Activated naive CD8-positive, alpha-beta T cell (primary cell): ENCODE measurements at regions not wholly inside any gene's neighbourhood (a gene's known extent, or its start where the extent isn't known, plus 50 kb on each side); places are given as distances from the start of the nearest gene placed in this dataset.
"Not testable (repeated sequence)": the region's sequence is repeated elsewhere in the genome, so short reads cannot be mapped to it uniquely, and the experiment has no call there.

Experiments
- H3K27ac Mint-ChIP-seq: one replicate; pipeline ENCODE4 v1.8.0; 2021; ENCODE audit warnings: mixed read lengths
- H3K27me3 Mint-ChIP-seq: one replicate; pipeline ENCODE4 v1.8.0; 2021; ENCODE audit warnings: mixed read lengths
- H3K36me3 Mint-ChIP-seq: one replicate; pipeline ENCODE4 v1.8.0; 2021; ENCODE audit warnings: mixed read lengths
- H3K4me1 Mint-ChIP-seq: one replicate; pipeline ENCODE4 v1.8.0; 2021; ENCODE audit warnings: low read depth, mixed read lengths
- H3K4me3 Mint-ChIP-seq: one replicate; pipeline ENCODE4 v1.8.0; 2021; ENCODE audit warnings: mild to moderate bottlenecking, mixed read lengths
- H3K9me3 Mint-ChIP-seq: one replicate; pipeline ENCODE4 v1.8.0; 2021; ENCODE audit warnings: low read depth, mixed read lengths

DNA sequence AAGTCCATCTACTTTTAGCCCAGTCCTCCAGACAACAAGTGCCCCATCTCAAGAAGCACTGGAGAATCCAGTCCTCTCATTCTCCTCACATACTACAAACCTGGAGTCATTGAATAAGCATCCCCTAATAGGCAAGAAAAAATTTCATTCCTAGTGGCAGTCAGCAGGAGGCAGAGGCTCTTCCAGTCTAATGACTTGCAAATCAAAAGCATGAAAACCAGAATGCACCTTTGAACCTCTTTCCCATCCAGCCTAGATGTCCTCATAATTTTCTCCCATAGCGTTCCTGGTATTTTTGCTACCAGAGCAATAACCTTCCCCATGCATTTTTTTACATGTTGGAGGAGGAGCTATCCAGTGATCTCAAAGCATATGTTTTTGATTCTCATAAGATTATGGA, 252.6 kb downstream of the TTC32 start:
- no peaks in the 10 kb centered on the region for H3K4me1 Mint-ChIP-seq
- no peaks in the 10 kb centered on the region for H3K27me3 Mint-ChIP-seq
- no peaks in the 10 kb centered on the region for H3K36me3 Mint-ChIP-seq
- H3K27ac Mint-ChIP-seq = no peak overlapping the region
- H3K9me3 Mint-ChIP-seq = no peaks in the 10 kb centered on the region
- no peak overlapping the region for H3K4me3 Mint-ChIP-seq

DNA sequence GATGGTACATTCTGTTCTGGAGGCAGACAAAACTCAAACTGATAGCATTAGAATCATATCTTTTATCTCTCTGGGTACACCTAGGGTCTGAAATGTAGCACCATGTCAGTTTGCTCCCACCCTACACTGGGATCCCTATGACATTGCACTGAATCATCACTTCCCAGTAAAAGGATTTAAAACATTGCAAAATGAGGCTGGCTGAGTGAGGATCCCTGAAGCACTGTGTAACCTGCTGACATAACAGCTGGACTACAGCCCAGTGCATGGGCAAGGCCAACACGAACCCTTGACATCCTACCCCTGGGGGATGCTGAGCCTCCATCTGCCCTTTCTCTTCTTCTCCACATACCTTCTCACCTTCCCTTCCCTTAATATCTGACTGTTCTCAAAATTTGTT, 253.2 kb downstream of the TTC32 start:
- Mint-ChIP-seq H3K4me1 (no peaks in the 10 kb centered on the region), H3K9me3 (no peaks in the 10 kb centered on the region), H3K36me3 (no peaks in the 10 kb centered on the region), H3K27me3 (no peaks in the 10 kb centered on the region), H3K27ac (no peak overlapping the region), H3K4me3 (no peak overlapping the region)

DNA sequence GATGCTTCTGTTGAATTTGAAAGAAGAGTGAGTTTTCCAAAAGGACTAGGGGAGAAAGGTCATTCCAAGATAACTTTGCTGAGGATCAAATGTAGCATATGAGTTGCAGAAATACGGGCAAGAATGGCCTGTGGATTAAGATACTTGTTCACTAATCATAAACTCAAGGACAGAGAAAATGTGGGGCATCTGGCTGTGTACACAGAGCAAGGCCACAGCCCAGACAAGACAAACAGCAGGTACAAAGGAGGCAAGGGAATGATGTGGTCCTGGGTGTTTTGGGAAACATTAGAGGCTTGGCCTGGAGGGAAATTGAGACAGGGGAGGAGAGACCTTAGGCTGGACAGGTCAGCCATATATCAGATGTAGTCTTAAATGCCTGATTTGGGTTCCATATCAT, 254.8 kb downstream of the TTC32 start:
- Mint-ChIP-seq H3K9me3 (no peaks in the 10 kb centered on the region), H3K4me1 (no peaks in the 10 kb centered on the region), H3K4me3 (no peak overlapping the region), H3K27me3 (no peaks in the 10 kb centered on the region), H3K36me3 (no peaks in the 10 kb centered on the region), H3K27ac (no peak overlapping the region)

DNA sequence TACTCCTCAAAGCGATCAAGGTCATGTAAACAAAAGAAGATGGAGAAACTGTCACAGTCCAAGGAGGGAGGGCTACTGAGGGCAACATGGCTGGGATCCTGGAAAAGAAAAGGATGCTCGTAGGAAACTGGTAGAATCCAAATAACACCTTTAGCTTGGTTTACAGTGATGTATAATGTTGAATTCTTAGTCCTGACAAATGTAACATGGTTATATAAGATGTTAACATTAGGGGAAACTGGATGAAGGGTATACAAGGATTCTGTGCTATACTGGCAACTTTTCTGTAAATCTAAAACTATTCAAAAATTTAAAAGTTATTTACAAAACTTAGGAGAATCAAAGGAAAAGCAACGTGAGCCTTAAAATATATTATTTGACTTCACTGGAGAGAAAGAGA, 257.0 kb downstream of the TTC32 start:
- Mint-ChIP-seq H3K9me3 (no peaks in the 10 kb centered on the region), H3K27ac (no peak overlapping the region), H3K27me3 (no peaks in the 10 kb centered on the region), H3K4me1 (no peaks in the 10 kb centered on the region), H3K4me3 (no peak overlapping the region), H3K36me3 (no peaks in the 10 kb centered on the region)

DNA sequence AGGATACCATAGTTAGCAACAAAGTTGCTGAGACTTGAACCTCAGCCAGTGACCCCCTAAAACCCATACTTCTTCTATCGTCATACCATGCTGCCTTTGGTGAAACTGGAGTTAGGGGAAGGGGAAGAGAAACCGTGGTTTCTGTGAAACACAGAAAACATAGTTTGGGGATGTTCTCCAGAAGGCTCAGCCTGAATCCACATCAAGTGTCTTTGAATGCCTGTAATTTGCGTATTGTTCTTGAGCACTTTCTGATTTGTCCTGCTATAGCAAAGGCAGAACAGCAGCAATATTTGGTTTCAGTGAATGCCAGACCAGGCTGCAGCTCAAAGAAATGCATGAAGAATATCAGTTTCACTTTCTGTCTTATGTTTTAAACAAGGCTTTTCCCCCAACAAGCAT, 258.7 kb downstream of the TTC32 start:
- H3K4me3 Mint-ChIP-seq = no peak overlapping the region
- H3K36me3 Mint-ChIP-seq = no peaks in the 10 kb centered on the region
- no peaks in the 10 kb centered on the region for H3K9me3 Mint-ChIP-seq
- H3K27ac Mint-ChIP-seq = no peak overlapping the region
- no peaks in the 10 kb centered on the region for H3K4me1 Mint-ChIP-seq
- peaks cover 2% of the 10 kb centered on the region for H3K27me3 Mint-ChIP-seq

DNA sequence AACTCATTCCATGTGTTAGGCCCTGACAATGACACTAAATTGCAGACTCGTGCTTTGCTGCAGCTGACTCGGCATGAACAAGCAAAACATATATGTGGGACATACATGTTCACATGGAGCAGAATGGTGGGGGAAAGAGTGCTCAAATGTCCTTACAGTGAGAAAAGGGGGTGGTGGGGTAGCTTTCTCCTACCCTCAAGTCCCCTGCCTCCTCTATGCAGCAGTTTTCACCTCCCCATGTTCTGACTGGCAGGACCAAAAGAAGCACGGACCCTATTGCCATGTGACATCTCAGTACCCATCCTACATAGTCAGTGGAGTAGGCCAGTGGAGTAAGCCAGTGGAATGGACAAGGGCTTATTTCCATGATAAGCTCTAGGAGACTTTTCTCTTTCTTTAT, 259.3 kb downstream of the TTC32 start:
- Mint-ChIP-seq H3K27ac (no peak overlapping the region), H3K4me3 (no peak overlapping the region), H3K9me3 (no peaks in the 10 kb centered on the region), H3K36me3 (no peaks in the 10 kb centered on the region), H3K4me1 (no peaks in the 10 kb centered on the region), H3K27me3 (peaks cover 2% of the 10 kb centered on the region)

DNA sequence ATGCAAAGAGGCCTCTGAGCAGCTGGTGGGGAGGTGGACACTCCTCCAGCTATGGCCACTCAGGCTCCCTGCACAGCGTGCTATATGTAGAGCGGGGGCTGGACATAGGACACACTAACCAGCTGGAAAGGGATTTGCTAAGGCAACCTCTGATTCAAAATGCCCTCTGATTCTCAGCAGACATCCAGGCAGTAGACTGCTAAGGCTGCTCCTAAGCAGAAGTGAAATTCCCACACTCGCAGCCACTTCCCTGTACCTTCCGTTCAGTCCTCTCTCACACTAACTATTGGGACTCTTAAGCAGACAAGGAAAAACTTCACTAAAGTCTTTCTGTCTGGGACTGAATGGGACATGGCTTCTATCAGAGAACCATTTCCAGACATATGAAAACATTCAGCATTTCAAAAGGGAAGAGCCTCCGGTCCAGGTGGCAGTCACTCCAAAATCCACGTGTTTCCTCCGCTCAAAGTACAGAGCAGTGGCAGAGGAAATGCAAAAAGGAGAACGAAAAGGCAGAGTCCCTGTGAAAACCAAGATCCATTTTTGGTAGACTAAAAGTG, 265.8 kb downstream of the TTC32 start:
- H3K27ac Mint-ChIP-seq = no peak overlapping the region
- no peaks in the 10 kb centered on the region for H3K9me3 Mint-ChIP-seq
- H3K27me3 Mint-ChIP-seq = peaks cover 17% of the 10 kb centered on the region
- H3K36me3 Mint-ChIP-seq = no peaks in the 10 kb centered on the region
- H3K4me1 Mint-ChIP-seq = no peaks in the 10 kb centered on the region
- H3K4me3 Mint-ChIP-seq = no peak overlapping the region

DNA sequence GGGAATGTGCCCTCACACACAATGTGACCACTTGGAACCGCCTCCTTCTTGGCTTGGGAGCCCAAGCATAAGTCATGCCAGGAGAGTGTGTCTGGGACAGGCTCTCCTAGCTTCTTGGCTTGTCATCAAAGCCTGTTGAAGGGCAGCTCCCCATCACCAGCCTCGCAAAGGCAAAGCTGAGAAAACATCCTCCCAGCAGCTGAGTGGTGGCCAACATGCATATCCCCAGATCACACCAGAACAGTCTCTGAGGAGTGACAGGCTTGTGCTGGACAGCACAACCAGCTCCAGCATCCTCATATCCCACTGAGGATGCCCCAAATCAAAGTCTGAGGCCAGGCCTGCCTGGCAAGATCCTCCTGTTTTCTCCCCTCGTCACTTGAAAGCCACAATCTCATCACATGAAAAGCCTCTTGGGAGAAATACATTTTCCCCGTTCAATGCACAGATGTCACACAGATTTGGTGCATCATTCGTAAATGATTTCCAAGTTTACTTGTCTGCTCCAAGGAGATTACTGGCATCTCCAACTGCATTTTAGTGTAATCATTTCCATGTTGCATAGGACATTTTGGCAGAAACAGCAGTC, 269.3 kb downstream of the TTC32 start:
- Mint-ChIP-seq H3K27ac (no peak overlapping the region), H3K27me3 (peaks cover 15% of the 10 kb centered on the region), H3K4me3 (no peak overlapping the region), H3K9me3 (peaks cover 12% of the 10 kb centered on the region), H3K36me3 (no peaks in the 10 kb centered on the region), H3K4me1 (no peaks in the 10 kb centered on the region)

DNA sequence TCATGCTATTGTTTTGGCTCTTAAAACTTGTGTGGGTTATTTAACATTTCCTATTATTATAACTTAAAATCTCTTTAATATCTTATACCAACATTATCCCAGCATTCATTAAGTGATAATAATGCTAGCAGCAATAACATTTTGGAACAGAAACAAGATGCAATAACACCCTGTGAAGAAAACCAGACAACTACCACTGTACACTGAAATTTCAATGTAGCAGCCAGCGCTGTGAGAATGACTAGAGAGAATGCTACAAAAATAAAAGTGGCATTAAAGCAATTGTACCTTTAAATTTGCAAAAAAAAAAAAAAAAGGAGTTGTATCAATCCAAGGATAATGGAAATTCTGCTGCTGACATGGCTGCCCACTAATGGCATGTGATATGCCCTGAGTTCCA, 269.9 kb downstream of the TTC32 start:
- no peak overlapping the region for H3K4me3 Mint-ChIP-seq
- H3K27me3 Mint-ChIP-seq = peaks cover 18% of the 10 kb centered on the region
- no peaks in the 10 kb centered on the region for H3K36me3 Mint-ChIP-seq
- no peaks in the 10 kb centered on the region for H3K4me1 Mint-ChIP-seq
- peaks cover 18% of the 10 kb centered on the region for H3K9me3 Mint-ChIP-seq
- no peak overlapping the region for H3K27ac Mint-ChIP-seq

DNA sequence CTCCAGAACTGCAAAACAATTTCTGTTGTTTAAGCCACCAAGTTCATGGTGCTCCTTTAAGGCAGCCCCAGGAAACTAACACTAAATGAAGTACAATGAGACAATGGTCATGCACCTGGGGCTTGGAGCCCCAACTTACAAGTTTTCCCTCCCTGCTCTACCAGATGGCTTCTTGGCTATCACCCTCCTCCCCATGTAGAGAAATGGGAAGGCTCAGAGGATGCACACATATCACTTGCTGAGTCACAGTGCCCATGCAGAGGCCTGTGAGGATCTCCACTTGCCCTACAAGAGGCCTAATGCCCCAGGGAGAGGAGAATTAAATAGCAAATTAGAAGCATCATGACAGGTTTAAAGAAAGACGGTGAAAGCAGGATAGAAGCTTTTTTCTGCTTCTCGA, 270.9 kb downstream of the TTC32 start:
- Mint-ChIP-seq H3K9me3 (peaks cover 20% of the 10 kb centered on the region), H3K4me3 (no peak overlapping the region), H3K27me3 (peaks cover 11% of the 10 kb centered on the region), H3K27ac (no peak overlapping the region), H3K4me1 (no peaks in the 10 kb centered on the region), H3K36me3 (no peaks in the 10 kb centered on the region)

DNA sequence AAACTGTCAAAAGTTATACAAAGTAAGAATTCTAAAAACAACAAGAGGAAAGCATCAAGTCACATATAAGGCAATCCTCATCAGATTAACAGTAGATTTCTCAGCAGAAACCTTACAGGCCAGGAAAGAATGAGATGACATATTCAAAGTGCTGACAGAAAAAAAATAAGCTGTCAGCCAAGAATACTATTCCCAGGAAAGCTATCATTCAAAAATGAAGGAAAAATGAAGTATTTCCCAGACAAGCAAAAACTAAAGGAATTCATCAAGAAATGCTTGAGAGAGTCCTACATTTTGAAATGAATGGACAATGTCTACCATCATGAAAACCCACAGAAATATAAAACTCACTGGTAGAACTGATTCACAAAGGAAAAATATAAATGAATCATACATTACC, 268.9 kb upstream of the OSR1 start:
- H3K4me1 Mint-ChIP-seq = no peaks in the 10 kb centered on the region

DNA sequence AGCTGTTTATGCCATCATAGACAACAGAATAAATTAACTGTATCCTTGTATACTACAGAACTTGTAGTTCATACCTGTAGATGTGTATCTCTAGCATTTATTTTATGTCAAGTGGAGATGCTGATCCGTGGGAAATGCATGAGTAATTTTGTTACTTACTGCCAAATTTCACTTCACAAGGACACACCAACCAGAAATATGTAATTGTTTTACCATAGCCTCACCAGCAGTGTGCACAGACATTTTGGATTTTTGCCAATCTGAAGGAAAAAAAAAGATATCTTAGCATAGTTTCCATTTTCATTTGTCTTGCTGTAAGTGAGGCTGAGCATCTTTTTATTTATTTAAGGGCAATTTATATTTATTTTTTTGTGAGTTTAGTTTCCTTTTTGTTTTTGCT, 265.1 kb upstream of the OSR1 start:
- no peaks in the 10 kb centered on the region for H3K4me1 Mint-ChIP-seq
- no peak overlapping the region for H3K27ac Mint-ChIP-seq
- H3K36me3 Mint-ChIP-seq = no peaks in the 10 kb centered on the region
- H3K4me3 Mint-ChIP-seq = no peak overlapping the region
- H3K27me3 Mint-ChIP-seq = peaks cover 6% of the 10 kb centered on the region
- H3K9me3 Mint-ChIP-seq = peaks cover 22% of the 10 kb centered on the region

More for the DNA sequence above, 268.9 kb upstream of the OSR1 start:
- Mint-ChIP-seq H3K9me3 (peaks cover 20% of the 10 kb centered on the region), H3K4me3 (no peak overlapping the region), H3K27ac (no peak overlapping the region), H3K36me3 (no peaks in the 10 kb centered on the region), H3K27me3 (peaks cover 3% of the 10 kb centered on the region)

DNA sequence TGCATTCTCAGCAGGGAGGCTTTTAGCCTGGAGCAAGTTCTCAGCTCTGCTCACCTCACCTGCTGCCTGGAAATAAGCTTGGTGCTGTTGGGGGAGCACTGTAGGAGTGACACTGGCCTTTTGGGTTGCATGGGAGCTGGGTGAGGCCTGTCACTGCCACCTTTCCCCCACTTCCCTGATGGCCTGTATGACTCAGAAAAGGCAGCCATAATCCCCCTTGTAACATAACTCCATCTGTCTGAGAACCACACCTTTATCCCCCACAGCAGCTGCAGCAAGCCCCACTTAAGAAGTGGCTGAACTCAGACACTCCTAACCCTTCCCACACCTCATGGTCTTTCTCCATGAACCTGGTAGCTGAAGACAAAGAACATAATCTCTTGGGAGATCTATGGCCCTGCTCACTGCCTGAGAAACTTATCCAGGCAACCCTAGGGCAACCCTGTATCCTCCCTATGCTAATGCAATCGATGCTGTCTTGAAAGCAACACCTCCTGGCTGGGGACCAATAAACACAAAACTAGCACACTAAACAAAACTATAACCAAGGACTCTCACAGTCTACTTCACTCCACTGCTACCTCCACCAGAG, 258.9 kb upstream of the OSR1 start:
- no peak overlapping the region for H3K27ac Mint-ChIP-seq
- no peaks in the 10 kb centered on the region for H3K36me3 Mint-ChIP-seq
- no peaks in the 10 kb centered on the region for H3K4me1 Mint-ChIP-seq
- H3K9me3 Mint-ChIP-seq = peaks cover 32% of the 10 kb centered on the region
- no peak overlapping the region for H3K4me3 Mint-ChIP-seq
- H3K27me3 Mint-ChIP-seq = peaks cover 7% of the 10 kb centered on the region

DNA sequence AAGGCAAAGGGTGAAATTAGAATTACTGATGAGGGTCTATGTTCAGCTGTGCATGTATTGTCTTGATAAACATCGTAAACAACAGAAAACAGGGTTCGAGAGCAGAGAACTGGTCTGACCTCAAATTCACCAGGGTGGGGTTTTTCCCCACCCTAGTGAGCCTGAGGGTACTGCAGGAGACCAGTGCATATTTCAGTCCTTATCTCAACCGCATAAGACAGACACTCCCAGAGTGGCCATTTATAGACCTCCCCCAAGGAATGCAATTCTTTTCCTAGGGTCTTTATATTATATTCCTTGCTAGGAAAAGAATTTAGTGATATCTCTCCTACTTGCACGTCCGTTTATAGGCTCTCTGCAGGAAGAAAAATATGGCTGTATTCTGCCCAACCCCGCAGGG, 257.0 kb upstream of the OSR1 start:
- not testable (repeated sequence) for H3K4me3 Mint-ChIP-seq, H3K27me3 Mint-ChIP-seq, H3K27ac Mint-ChIP-seq, H3K4me1 Mint-ChIP-seq, H3K36me3 Mint-ChIP-seq
- peaks cover 32% of the 10 kb centered on the region for H3K9me3 Mint-ChIP-seq

DNA sequence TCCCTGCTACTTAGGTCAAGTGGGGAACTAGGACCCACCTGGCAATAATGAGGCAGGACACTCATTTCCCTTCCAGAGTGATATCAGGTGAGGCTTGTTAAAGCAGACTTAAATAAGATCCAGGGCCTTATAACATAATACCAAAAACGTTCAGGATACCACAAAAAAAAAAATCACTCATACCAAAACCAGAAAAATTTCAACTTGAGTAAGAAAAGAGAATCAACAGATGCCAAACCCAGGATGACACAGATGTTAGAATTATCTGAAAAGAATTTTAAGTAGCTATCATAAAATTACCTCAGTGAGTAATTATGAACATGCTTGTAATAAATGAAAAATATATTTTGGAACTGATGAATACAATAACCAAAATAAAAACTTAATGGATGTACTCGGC, 255.6 kb upstream of the OSR1 start:
- Mint-ChIP-seq H3K9me3 (peaks cover 29% of the 10 kb centered on the region), H3K27me3 (peaks cover 10% of the 10 kb centered on the region), H3K36me3 (no peaks in the 10 kb centered on the region), H3K27ac (no peak overlapping the region), H3K4me3 (no peak overlapping the region), H3K4me1 (no peaks in the 10 kb centered on the region)
